Right lobe of liver (tissue), 6 donors: ENCODE measurements at regions not wholly inside any gene's neighbourhood (a gene's known extent, or its start where the extent isn't known, plus 50 kb on each side); places are given as distances from the start of the nearest gene placed in this dataset.

Experiments
- ATAC-seq, 4 donors: fragments of 200-7000 bp; cut with Tn5 transposase; one replicate each; pipeline ENCODE4 v1.9.1; 2020; ENCODE audit warnings: mild to moderate bottlenecking in 4 of 4, moderate library complexity in 4 of 4
- DNase-seq, 3 donors: peaks; one replicate each; pipeline ENCODE4 v3.0.0-alpha.2; 2020
- H3K27ac ChIP-seq, 3 donors: fragments of 200-600 bp; one replicate each; pipeline ENCODE4 v1.8.0; 2022
- H3K27me3 ChIP-seq, 2 donors: fragments of 200-600 bp; one replicate each; pipeline ENCODE4 v1.8.0; 2022
- H3K36me3 ChIP-seq, 4 donors: fragments of 200-600 bp; sonication (generic) in 1 of 4; one replicate each; pipeline versions ENCODE4 v1.5.1 to v1.8.0; 2017 to 2022; ENCODE audit warnings: control low read depth in 1 of 4
- H3K4me1 ChIP-seq, 4 donors: fragments of 200-600 bp; sonication (generic) in 1 of 4; one replicate each; pipeline versions ENCODE4 v1.5.1 to v1.8.0; 2017 to 2022; ENCODE audit warnings: control low read depth in 1 of 4
- H3K4me3 ChIP-seq, 3 donors: fragments of 200-600 bp; one replicate each; pipeline ENCODE4 v1.8.0; 2022
- H3K9me3 ChIP-seq, 4 donors: fragments of 200-600 bp; sonication (generic) in 1 of 4; one replicate each; pipeline versions ENCODE4 v1.5.1 to v1.8.0; 2017 to 2022; ENCODE audit warnings: control low read depth in 1 of 4
- POLR2A ChIP-seq: fragments of 450-650 bp; IDR thresholded peaks from one replicate; pipeline ENCODE4 v1.6.1; 2017; ENCODE audit warnings: antibody characterized with exemption, mild to moderate bottlenecking
- WGBS: methylation state at CpG from one replicate; pipeline ENCODE4 v1.1.6; 2018; ENCODE audit warnings: low coverage, low lambda C conversion rate; ENCODE audit not compliant: insufficient coverage; ENCODE audit errors: missing lambda C conversion rate; 5-methylcytosine and 5-hydroxymethylcytosine counted together
- intact Hi-C, 2 donors: fragments of 100-400 bp; cut with DNase I; formaldehyde crosslinking; loops; one replicate each; pipeline versions ENCODE4 v1.11.2 to v1.14.1; 2022
- TF ChIP-seq, protein P1 (sequence below), 4 donors: fragments of 200-600 bp in 3 of 4; fragments of 450-650 bp in 1 of 4; IDR thresholded peaks; one replicate each; pipeline versions ENCODE4 v1.5.1 to v1.8.0; 2016 to 2022; ENCODE audit warnings: antibody characterized with exemption in 4 of 4, mild to moderate bottlenecking in 2 of 4
- donor health status: DM: no; HTN: yes; CAD: no.
- donor health status: DM: no; HTN: no; CAD: no.
- donor health status: DM: no; HTN: no; CAD: no.
- donor health status: DM: no; HTN: yes; CAD: no.
- donor health status: DM: no; HTN: yes; CAD: no.

DNA sequence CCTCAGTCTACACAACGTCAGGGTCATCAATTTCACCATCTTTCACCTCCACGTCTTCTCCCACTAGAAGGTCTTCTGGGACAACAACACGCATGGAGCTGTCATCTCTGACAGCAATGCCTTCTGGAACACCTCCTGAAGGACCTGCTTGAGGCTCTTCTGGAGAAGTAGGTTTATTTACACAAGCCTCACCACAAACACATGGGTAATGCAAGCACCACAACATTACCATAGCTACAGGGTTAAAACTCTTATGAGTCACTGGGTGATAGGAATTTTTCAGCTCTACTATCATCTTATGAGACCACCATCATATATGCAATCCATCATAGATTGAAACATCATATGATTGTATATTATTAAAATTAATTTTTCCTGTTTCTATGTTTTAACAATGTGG lies 215.4 kb downstream of the CHD9NB start:
- TF ChIP-seq, protein P1, sequence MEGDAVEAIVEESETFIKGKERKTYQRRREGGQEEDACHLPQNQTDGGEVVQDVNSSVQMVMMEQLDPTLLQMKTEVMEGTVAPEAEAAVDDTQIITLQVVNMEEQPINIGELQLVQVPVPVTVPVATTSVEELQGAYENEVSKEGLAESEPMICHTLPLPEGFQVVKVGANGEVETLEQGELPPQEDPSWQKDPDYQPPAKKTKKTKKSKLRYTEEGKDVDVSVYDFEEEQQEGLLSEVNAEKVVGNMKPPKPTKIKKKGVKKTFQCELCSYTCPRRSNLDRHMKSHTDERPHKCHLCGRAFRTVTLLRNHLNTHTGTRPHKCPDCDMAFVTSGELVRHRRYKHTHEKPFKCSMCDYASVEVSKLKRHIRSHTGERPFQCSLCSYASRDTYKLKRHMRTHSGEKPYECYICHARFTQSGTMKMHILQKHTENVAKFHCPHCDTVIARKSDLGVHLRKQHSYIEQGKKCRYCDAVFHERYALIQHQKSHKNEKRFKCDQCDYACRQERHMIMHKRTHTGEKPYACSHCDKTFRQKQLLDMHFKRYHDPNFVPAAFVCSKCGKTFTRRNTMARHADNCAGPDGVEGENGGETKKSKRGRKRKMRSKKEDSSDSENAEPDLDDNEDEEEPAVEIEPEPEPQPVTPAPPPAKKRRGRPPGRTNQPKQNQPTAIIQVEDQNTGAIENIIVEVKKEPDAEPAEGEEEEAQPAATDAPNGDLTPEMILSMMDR (IDR thresholded peaks at IDR 0.05): no peak
- no peak for TF ChIP-seq POLR2A
- DNase-seq: no peak
- 44% methylated on average over 3 of the region's 3 CpGs for WGBS

DNA sequence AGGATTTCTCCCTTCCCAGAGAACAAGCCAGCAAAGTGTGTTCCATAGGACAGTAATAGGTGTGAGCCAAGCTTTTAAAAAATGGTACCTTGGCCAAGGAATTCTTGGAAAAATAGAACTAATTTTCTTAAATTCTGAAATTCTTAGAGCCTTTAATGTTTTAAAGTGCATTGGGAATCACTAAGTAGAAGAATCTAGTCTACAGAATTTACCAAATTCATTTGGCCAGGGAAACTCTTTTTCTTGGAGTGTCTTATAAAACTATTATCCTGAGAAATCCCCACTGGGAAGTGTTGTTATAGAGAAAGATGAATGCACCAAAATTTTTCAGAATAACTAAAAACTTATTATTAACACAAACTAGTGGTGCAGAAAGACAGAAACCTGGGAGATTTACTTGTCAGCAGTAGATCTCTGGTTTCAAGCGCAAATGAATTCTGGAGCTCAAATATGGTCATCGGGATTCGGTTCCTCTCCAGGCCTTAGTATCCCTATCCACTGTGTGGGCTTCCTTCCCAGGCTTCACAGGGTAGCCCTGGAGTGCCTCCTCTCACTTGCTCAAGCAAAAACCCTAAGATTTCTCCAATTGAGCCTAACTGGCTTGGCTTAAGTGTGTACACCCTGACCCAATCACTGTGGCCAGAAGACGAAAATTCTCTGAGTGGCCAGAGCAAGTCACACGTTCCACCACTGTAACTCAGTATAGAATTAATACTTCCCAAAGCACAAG lies 217.8 kb downstream of the CHD9NB start:
- DNase-seq (no peak), ATAC-seq (no peak)
- Histone ChIP-seq H3K36me3 (no peaks in the 10 kb centered on the region), H3K27ac (no peak overlapping the region), H3K9me3 (no peaks in the 10 kb centered on the region), H3K4me3 (no peak overlapping the region), H3K27me3 (no peaks in the 10 kb centered on the region), H3K4me1 (no peaks in the 10 kb centered on the region)
- TF ChIP-seq POLR2A: no peak
- TF ChIP-seq, protein P1 (IDR thresholded peaks at IDR 0.05): no peak
- 60% methylated on average over 4 of the region's 5 CpGs for WGBS
- intact Hi-C loops: no loop called here

More for the DNA sequence above, 215.4 kb downstream of the CHD9NB start:
- no peaks in the 10 kb centered on the region for H3K36me3 ChIP-seq
- intact Hi-C loops: no loop called here
- H3K27me3 ChIP-seq: no peaks in the 10 kb centered on the region
- no peaks in the 10 kb centered on the region for H3K4me1 ChIP-seq
- H3K27ac ChIP-seq: no peak overlapping the region
- H3K4me3 ChIP-seq: no peak overlapping the region
- H3K9me3 ChIP-seq: no peaks in the 10 kb centered on the region
- ATAC-seq: no peak

DNA sequence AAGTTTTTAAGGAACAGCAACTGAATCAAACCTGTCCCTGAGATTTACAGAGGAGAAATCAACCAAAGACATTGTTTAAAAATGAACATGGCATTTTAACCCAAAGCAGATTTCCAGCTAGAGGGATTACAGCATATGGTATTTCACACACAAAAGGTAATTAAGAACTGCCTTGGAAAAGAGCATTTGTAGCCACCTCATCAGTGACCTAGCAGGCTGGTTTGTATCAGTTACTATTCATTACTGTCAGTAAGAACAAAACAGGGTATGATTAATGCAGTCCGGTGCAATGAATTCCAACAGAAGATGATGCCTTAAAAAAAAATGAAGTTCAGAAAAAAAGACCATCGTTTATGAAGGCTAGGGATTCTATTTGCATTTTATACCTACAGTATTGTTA lies 219.9 kb downstream of the CHD9NB start:
- ATAC-seq: no peak
- Histone ChIP-seq H3K36me3 (no peaks in the 10 kb centered on the region), H3K27ac (no peak overlapping the region), H3K4me3 (no peak overlapping the region), H3K4me1 (no peaks in the 10 kb centered on the region), H3K27me3 (no peaks in the 10 kb centered on the region), H3K9me3 (no peaks in the 10 kb centered on the region)
- TF ChIP-seq POLR2A: no peak
- intact Hi-C loops: no loop called here
- WGBS: 54% methylated on average over 2 of the region's 2 CpGs
- DNase-seq: no peak

DNA sequence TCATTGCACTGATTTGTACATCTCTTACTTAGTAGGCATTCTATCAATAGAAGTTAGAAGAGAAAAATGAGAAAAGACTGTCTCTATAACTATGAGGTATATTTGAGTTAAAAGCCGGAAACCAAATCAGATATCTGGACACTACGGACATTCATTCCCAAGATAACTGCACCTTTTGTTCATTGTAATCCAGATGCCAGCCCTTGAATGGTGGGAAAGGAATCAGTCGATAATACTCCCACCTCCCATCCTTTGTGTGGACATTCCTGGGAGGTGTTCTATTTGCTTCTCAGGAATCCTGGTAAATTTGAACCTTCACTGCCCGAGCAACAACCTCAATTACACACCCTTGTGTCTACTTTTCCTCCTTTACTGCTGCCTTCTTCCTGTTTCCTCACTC lies 225.2 kb downstream of the CHD9NB start:
- Histone ChIP-seq H3K27ac (no peak overlapping the region), H3K36me3 (no peaks in the 10 kb centered on the region), H3K9me3 (no peaks in the 10 kb centered on the region), H3K4me1 (no peaks in the 10 kb centered on the region), H3K4me3 (no peak overlapping the region), H3K27me3 (no peaks in the 10 kb centered on the region)
- intact Hi-C loops: no loop called here
- TF ChIP-seq, protein P1 (IDR thresholded peaks at IDR 0.05): no peak
- TF ChIP-seq POLR2A: no peak
- ATAC-seq (no peak), DNase-seq (no peak)
- WGBS: 53% methylated on average over 4 of the region's 4 CpGs

DNA sequence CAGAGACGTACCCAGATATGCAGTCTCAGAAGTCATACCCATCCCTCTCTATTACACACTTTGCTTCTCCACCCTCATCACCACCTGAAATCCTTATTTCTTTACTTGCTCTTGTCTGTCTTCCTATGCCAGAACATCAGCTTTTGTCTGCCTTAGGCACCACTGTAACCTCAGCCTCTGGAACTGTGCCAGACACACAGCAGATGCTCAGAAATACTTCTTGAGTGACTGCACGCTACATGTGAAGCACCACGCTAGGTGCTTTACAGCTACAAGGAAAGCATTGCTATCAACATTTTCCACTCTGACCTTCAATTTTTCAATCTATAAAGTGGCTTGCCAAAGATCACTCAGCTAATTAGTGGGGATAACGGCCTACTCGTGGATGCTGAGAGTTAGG lies 226.8 kb downstream of the CHD9NB start:
- TF ChIP-seq POLR2A: no peak
- TF ChIP-seq, protein P1 (IDR thresholded peaks at IDR 0.05): no peak
- DNase-seq (no peak), ATAC-seq (no peak)
- no peaks in the 10 kb centered on the region for H3K27me3 ChIP-seq
- WGBS: 74% methylated on average over 5 of the region's 5 CpGs
- H3K4me1 ChIP-seq: no peaks in the 10 kb centered on the region
- no peaks in the 10 kb centered on the region for H3K36me3 ChIP-seq
- no peaks in the 10 kb centered on the region for H3K9me3 ChIP-seq
- H3K27ac ChIP-seq: no peak overlapping the region
- H3K4me3 ChIP-seq: no peak overlapping the region
- intact Hi-C loops: no loop called here
